H1 (cell line): ENCODE measurements at regions not wholly inside any gene's neighbourhood (a gene's known extent, or its start where the extent isn't known, plus 50 kb on each side); places are given as distances from the start of the nearest gene placed in this dataset.

Source experiments
- CTCF ChIA-PET: fragments of 300-600 bp; sonication (Branson Sonifier 250); formaldehyde crosslinking; loops from one replicate; lab custom pipeline; 2021; ENCODE audit not compliant: partially characterized antibody; lab: Charles Lee
- POLR2A ChIA-PET: fragments of 300-600 bp; sonication (Branson Sonifier 250); formaldehyde crosslinking; loops from one replicate; lab custom pipeline; 2021; ENCODE audit warnings: inconsistent platforms; ENCODE audit not compliant: partially characterized antibody; lab: Charles Lee
- DNase-seq, 2 experiments: peaks; one replicate each; pipeline versions ENCODE4 v3.0.0 to v3.0.0-alpha.2; 2010 to 2022; ENCODE audit warnings: low spot score in 2 of 2, low read depth in 1 of 2, mixed read lengths in 1 of 2
- FAIRE-seq: peaks from 2 replicates; lab custom pipeline; 2011; peaks lifted over from hg19 to GRCh38; lab: Jason Lieb, UNC
- H2AFZ ChIP-seq: 2 replicates; pipeline ENCODE4 v1.8.1; 2012; ENCODE audit warnings: low read length, inconsistent platforms
- H2AK5ac ChIP-seq: 2 replicates; pipeline ENCODE4 v1.6.1; 2013; ENCODE audit warnings: low read depth, low read length
- H2BK120ac ChIP-seq: replicated peaks from 2 replicates; pipeline ENCODE3; 2013; ENCODE audit warnings: low read depth, low read length, inconsistent platforms
- H2BK12ac ChIP-seq: 2 replicates; pipeline ENCODE4 v1.6.1; 2013; ENCODE audit warnings: low read depth, low read length
- H2BK15ac ChIP-seq: 2 replicates; pipeline ENCODE4 v1.6.1; 2013; ENCODE audit warnings: low read length
- H2BK20ac ChIP-seq: 2 replicates; pipeline ENCODE4 v1.6.1; 2013; ENCODE audit warnings: low read length
- H2BK5ac ChIP-seq: 2 replicates; pipeline ENCODE4 v1.6.1; 2013; ENCODE audit warnings: low read depth, low read length
- H3K14ac ChIP-seq: 2 replicates; pipeline ENCODE4 v1.6.1; 2013; ENCODE audit warnings: inconsistent platforms; ENCODE audit not compliant: insufficient read length
- H3K18ac ChIP-seq: 2 replicates; pipeline ENCODE4 v1.6.1; 2013; ENCODE audit warnings: low read length; ENCODE audit errors: extremely low read depth
- H3K23ac ChIP-seq: 2 replicates; pipeline ENCODE4 v1.6.1; 2013; ENCODE audit warnings: inconsistent platforms; ENCODE audit not compliant: insufficient read length
- H3K23me2 ChIP-seq: 2 replicates; pipeline ENCODE4 v1.6.1; 2013; ENCODE audit warnings: low read depth, low read length
- H3K27ac ChIP-seq: 2 replicates; pipeline ENCODE4 v1.6.1; 2011; ENCODE audit warnings: low read depth, low read length, inconsistent platforms
- H3K27me3 ChIP-seq, 4 experiments: replicated peaks in 1 of 4; 1 replicate in 1 of 4; 2 replicates in 3 of 4; pipeline versions ENCODE4 v1.6.1 to v1.8.1; 2011 to 2013; ENCODE audit warnings: low read length in 3 of 4, mild to moderate bottlenecking in 3 of 4, inconsistent platforms in 2 of 4, mixed read lengths in 2 of 4, moderate library complexity in 1 of 4; ENCODE audit not compliant: control insufficient read depth in 3 of 4, insufficient read depth in 3 of 4; ENCODE audit errors: extremely low read depth in 1 of 4
- H3K36me3 ChIP-seq, 4 experiments: 2 replicates each; pipeline versions ENCODE4 v1.6.1 to v1.8.1; 2011 to 2013; ENCODE audit warnings: mild to moderate bottlenecking in 4 of 4, low read length in 3 of 4, moderate library complexity in 2 of 4, control low read depth in 1 of 4, inconsistent platforms in 1 of 4; ENCODE audit not compliant: insufficient read depth in 4 of 4, control insufficient read depth in 2 of 4
- H3K4ac ChIP-seq: replicated peaks from 2 replicates; pipeline ENCODE3; 2013; ENCODE audit warnings: low read length, low read depth, mixed read lengths, inconsistent platforms; ENCODE audit not compliant: insufficient read length
- H3K4me1 ChIP-seq, 4 experiments: replicated peaks in 1 of 4; 1 replicate in 1 of 4; 2 replicates in 3 of 4; pipeline versions ENCODE4 v1.6.1 to v1.8.1; 2011 to 2013; ENCODE audit warnings: low read length in 3 of 4, inconsistent platforms in 2 of 4, mixed read lengths in 1 of 4; ENCODE audit not compliant: insufficient read depth in 4 of 4, control insufficient read depth in 3 of 4
- H3K4me2 ChIP-seq, 2 experiments: 2 replicates each; pipeline versions ENCODE4 v1.6.1 to v1.8.1; 2011 to 2013; ENCODE audit warnings: low read depth in 2 of 2, low read length in 2 of 2, control low read depth in 1 of 2, inconsistent platforms in 1 of 2, mild to moderate bottlenecking in 1 of 2; ENCODE audit not compliant: insufficient read depth in 1 of 2
- H3K4me3 ChIP-seq, 4 experiments: fragments of 200-600, 300-600 bp in 1 of 4; sonication (generic), shearing (Covaris generic), sonication (Bioruptor Twin) in 1 of 4; 2 replicates each; pipeline versions ENCODE4 v1.5.1 to v1.8.1; 2011 to 2016; ENCODE audit warnings: low read length in 4 of 4, low read depth in 3 of 4, control low read depth in 2 of 4, inconsistent platforms in 2 of 4, mild to moderate bottlenecking in 2 of 4, mixed read lengths in 1 of 4, moderate library complexity in 1 of 4; ENCODE audit not compliant: insufficient read depth in 2 of 4; ENCODE audit errors: extremely low read depth in 1 of 4
- H3K56ac ChIP-seq: replicated peaks from 2 replicates; pipeline ENCODE3; 2013; ENCODE audit warnings: low read depth, mild to moderate bottlenecking, mixed read lengths, low read length, inconsistent platforms; ENCODE audit not compliant: insufficient read length
- H3K79me1 ChIP-seq: 2 replicates; pipeline ENCODE4 v1.6.1; 2013; ENCODE audit warnings: low read depth, low read length, control low read depth
- H3K79me2 ChIP-seq, 2 experiments: 2 replicates each; pipeline versions ENCODE4 v1.6.1 to v1.8.1; 2012 to 2013; ENCODE audit warnings: low read length in 2 of 2, mild to moderate bottlenecking in 2 of 2, inconsistent platforms in 1 of 2; ENCODE audit not compliant: insufficient read depth in 2 of 2, control insufficient read depth in 1 of 2
- H3K9ac ChIP-seq, 4 experiments: replicated peaks in 1 of 4; 1 replicate in 1 of 4; 2 replicates in 3 of 4; pipeline versions ENCODE4 v1.6.1 to v1.8.1; 2011 to 2013; ENCODE audit warnings: low read depth in 3 of 4, low read length in 3 of 4, control low read depth in 2 of 4, mild to moderate bottlenecking in 2 of 4, moderate library complexity in 2 of 4, inconsistent platforms in 1 of 4; ENCODE audit errors: extremely low read depth in 1 of 4
- H3K9me3 ChIP-seq, 2 experiments: 2 replicates each; pipeline versions ENCODE4 v1.6.1 to v1.8.1; 2012 to 2013; ENCODE audit warnings: mild to moderate bottlenecking in 2 of 2, moderate library complexity in 2 of 2, control low read depth in 1 of 2, inconsistent platforms in 1 of 2, low read depth in 1 of 2, low read length in 1 of 2, mixed read lengths in 1 of 2; ENCODE audit not compliant: insufficient read depth in 2 of 2
- H4K20me1 ChIP-seq, 2 experiments: replicated peaks in 1 of 2; 2 replicates each; pipeline versions ENCODE3 to v1.8.1; 2011 to 2013; ENCODE audit warnings: inconsistent platforms in 2 of 2, low read length in 2 of 2, mild to moderate bottlenecking in 1 of 2; ENCODE audit not compliant: insufficient read depth in 2 of 2, control insufficient read depth in 1 of 2
- H4K5ac ChIP-seq: 2 replicates; pipeline ENCODE4 v1.6.1; 2013; ENCODE audit warnings: low read length, low read depth, mixed read lengths, inconsistent platforms; ENCODE audit not compliant: insufficient read length
- H4K8ac ChIP-seq: 2 replicates; pipeline ENCODE4 v1.8.0; 2013; ENCODE audit warnings: mild to moderate bottlenecking, moderate library complexity, low read length, inconsistent platforms; ENCODE audit not compliant: insufficient read depth; ENCODE audit errors: extremely low read depth
- H4K91ac ChIP-seq: replicated peaks from 2 replicates; pipeline ENCODE3; 2013; ENCODE audit warnings: low read length, mixed read lengths, inconsistent platforms; ENCODE audit not compliant: insufficient read length
- CHD1 ChIP-seq: IDR thresholded peaks from 2 replicates; pipeline ENCODE4 v1.6.1; 2012; ENCODE audit warnings: low read depth, low read length, improper control_type of control experiment
- EZH2 ChIP-seq: fragments of 200-600 bp; sonication (generic); IDR thresholded peaks from 2 replicates; pipeline ENCODE4 v1.7.1; 2012; ENCODE audit warnings: low read depth, mild to moderate bottlenecking, moderate library complexity, low read length, inconsistent platforms; ENCODE audit not compliant: severe bottlenecking
- GABPA ChIP-seq: IDR thresholded peaks from 2 replicates; pipeline ENCODE4 v1.6.1; 2011; ENCODE audit warnings: mild to moderate bottlenecking, low read length, moderate library complexity, borderline replicate concordance; ENCODE audit not compliant: insufficient read depth
- HDAC6 ChIP-seq: IDR thresholded peaks from one replicate; pipeline ENCODE4 v1.7.1; 2012; ENCODE audit warnings: low read depth, mild to moderate bottlenecking, inconsistent platforms, low read length, moderate library complexity
- KDM1A ChIP-seq: fragments of 200-600, 300-600 bp; sonication (generic); IDR thresholded peaks from 2 replicates; pipeline ENCODE4 v1.7.1; 2016; ENCODE audit warnings: mild to moderate bottlenecking, low read length, borderline replicate concordance
- PHF8 ChIP-seq: fragments of 200-600 bp; sonication (generic); conservative IDR thresholded peaks from 2 replicates; pipeline ENCODE4 v1.7.1; 2012; ENCODE audit warnings: low read depth, mild to moderate bottlenecking, inconsistent platforms, low read length, moderate library complexity
- POLR2AphosphoS5 ChIP-seq: IDR thresholded peaks from 2 replicates; pipeline ENCODE4 v1.6.1; 2011; ENCODE audit warnings: low read depth, low read length
- SAP30 ChIP-seq: fragments of 300-600 bp; sonication (generic); IDR thresholded peaks from 2 replicates; pipeline ENCODE4 v1.7.1; 2012; ENCODE audit warnings: low read length, moderate library complexity, mild to moderate bottlenecking, inconsistent platforms; ENCODE audit not compliant: insufficient read depth, insufficient replicate concordance
- SP2 ChIP-seq: IDR thresholded peaks from 2 replicates; pipeline ENCODE4 v1.6.1; 2012; ENCODE audit warnings: mild to moderate bottlenecking, low read length, inconsistent platforms
- USF2 ChIP-seq: IDR thresholded peaks from 2 replicates; pipeline ENCODE4 v1.6.1; 2011; ENCODE audit warnings: low read length, improper control_type of control experiment
- WGBS, 2 experiments: shearing (Covaris generic) in 1 of 2; methylation state at CpG; one replicate each; pipeline versions ENCODE4 v1.1.6 to v1.1.7; 2013 to 2015; ENCODE audit warnings: low lambda C conversion rate in 2 of 2, mixed read lengths in 2 of 2, inconsistent platforms in 1 of 2, low coverage in 1 of 2, missing lambda C conversion rate in 1 of 2; ENCODE audit not compliant: insufficient replicate concordance in 2 of 2, insufficient coverage in 1 of 2, insufficient read length in 1 of 2; ENCODE audit errors: extremely low coverage in 1 of 2, missing lambda C conversion rate in 1 of 2; 5-methylcytosine and 5-hydroxymethylcytosine counted together

- POLR2A ChIA-PET = no interaction called here
- Histone ChIP-seq H3K56ac (no peak overlapping the region), H3K4me1 (no peaks in the 10 kb centered on the region), H3K9me3 (peaks cover 12 to 39% of the 10 kb centered on the region in 2 experiments), H4K5ac (no peak overlapping the region), H3K9ac (no peak overlapping the region), H3K79me1 (no peaks in the 10 kb centered on the region), H3K36me3 (no peaks in the 10 kb centered on the region), H3K23me2 (no peaks in the 10 kb centered on the region), H2BK15ac (no peak overlapping the region), H4K20me1 (no peaks in the 10 kb centered on the region), H3K27ac (no peak overlapping the region), H3K79me2 (no peaks in the 10 kb centered on the region), H3K27me3 (no peaks in the 10 kb centered on the region), H3K14ac (no peak overlapping the region), H2AFZ (no peak overlapping the region), H4K8ac (no peak overlapping the region), H3K18ac (no peak overlapping the region), H2BK120ac (no peak overlapping the region), H2AK5ac (no peak overlapping the region), H2BK12ac (no peak overlapping the region), H3K23ac (no peak overlapping the region), H2BK20ac (no peak overlapping the region), H3K4ac (no peak overlapping the region), H3K4me3 (no peak overlapping the region), H4K91ac (no peak overlapping the region), H2BK5ac (no peak overlapping the region), H3K4me2 (no peak overlapping the region)
- no peak for DNase-seq
- no peak for TF ChIP-seq USF2
- TF ChIP-seq PHF8 = no peak
- no peak for TF ChIP-seq CHD1
- TF ChIP-seq SAP30 = no peak
- no peak for TF ChIP-seq SP2
- TF ChIP-seq EZH2 = no peak
- TF ChIP-seq HDAC6 = no peak
- no peak for TF ChIP-seq POLR2AphosphoS5
- TF ChIP-seq KDM1A = no peak
- no peak for TF ChIP-seq GABPA
- FAIRE-seq = no peak
- WGBS, 2 experiments = 88% methylated on average over 16 of the region's 19 CpGs; no CpG with 5 or more reads in 1 of the 2 experiments
- CTCF ChIA-PET = no interaction called here
Measured at GRCh38 chrX:66498672-66499296, 140.1 kb downstream of the EDA2R start.
